HG03025 (cell line): ENCODE measurements at regions not wholly inside any gene's neighbourhood (a gene's known extent, or its start where the extent isn't known, plus 50 kb on each side); places are given as distances from the start of the nearest gene placed in this dataset.

ENCODE experiments used
- ATAC-seq: cut with Tn5 transposase; IDR thresholded peaks from one replicate; pipeline ENCODE4 v1.9.1; 2021; ENCODE audit warnings: mild to moderate bottlenecking, moderate library complexity; ENCODE audit not compliant: unreplicated experiment, low FRiP score

DNA sequence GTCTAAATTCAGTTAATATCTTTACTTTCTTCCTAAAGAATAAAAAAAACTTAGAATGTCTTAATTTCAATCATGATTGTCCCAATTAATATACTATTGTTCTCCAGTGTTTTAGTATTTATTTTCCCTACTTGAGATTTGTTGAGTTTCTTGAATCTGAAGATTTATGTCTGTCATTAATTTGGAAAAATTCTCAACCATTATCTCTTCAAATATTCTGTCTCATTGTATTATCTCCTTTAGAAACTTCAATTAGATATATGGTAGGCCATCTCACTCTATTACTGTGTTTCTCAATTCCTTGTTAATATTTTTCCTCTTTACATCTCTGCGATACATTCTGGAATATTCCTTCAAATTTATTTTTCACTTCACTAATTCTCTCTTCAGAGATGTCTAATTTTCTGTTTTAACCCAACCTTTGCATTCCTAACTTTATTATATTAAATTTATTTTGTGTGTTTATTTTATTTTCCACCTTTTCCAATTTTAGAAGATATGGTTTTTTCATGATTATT, 268.6 kb downstream of the QKI start:
- ATAC-seq: no peak

DNA sequence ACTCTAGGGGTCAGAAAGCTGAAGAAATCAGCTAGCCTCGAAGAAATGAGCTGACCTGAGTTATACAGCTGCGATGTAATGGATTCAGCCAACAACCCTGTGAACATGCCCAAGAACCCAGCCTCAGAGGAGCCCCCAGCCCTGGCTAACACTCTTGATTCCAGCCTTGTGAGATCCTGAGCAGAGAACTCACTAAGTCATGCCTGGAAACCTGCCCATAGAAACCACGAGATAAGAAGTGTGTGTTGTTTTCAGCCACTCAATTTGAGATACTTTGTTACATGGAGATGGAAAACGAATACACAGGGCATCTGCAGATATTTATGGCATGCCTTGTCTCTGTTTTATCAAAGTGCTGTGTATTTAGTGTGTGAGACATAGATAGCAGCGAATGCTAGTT, 265.2 kb downstream of the QKI start:
- no peak for ATAC-seq

DNA sequence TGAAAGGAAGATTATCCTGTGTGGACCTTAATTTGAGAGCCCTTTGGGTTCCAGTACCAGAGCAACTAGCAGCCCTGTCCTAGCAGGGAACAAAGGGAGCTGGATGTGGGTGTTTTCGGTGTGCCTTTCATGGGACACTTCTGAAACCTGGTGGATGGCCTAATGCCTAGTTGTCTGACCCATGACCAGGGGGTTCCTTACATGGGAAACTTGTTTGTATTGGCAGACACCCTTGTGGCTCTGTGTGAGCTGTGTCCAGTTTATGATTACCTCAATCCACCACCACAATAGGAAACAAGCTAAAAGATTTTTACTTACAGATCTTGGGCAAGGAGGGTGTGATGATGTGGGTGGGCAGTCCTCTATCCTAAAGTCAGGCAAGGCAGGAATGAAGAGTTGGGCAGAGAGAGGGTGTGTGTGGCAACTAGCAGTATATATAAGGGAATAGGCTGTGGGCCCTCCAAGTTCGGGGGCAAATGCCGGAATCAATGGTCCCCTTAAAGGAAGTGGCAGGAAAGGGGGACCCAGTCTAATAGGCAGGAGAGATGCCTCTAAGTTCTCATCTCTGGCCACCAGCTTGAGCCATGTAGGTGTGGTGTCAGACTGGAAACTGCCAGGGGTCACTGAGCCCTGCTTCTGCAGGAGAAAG, 264.6 kb downstream of the QKI start:
- no peak for ATAC-seq

DNA sequence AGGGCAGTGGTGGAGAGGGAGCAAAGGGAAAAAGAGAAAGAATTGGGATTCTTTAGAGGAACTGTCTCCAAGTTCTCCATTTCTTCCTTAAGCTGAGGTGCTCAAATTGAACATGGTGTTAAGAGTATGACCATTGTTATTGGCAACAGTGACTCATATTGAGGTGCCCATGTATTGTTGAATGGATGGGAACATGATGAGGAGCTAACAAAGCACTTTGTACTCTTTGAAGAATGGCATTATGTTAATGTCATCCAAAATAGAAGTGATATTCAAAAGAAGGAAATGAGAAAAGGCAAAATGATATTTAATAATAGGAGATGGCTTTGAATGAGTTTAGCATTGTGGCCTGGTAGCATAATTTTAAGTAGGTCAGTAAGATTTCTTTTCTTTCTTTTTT, 261.1 kb downstream of the QKI start:
- no peak for ATAC-seq

DNA sequence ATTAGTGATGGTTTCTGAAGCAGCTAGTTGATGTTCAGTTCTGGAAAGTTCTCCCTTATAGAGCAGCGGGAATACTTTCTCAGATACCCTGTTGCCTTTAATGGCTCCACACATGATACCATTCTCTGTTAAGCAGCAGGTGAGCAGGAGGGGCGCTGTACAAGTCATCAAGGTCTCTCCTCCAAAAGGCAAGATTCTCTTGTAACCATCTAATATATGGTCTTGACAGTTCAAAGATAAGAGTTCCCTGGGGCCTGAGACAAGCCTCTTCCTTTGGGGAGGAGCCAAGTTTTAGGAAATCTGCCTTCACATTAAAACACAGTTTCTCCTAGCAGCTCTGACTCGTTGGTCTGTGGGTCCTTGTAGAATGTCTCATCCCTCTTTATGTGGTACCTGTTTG, 258.2 kb downstream of the QKI start:
- no peak for ATAC-seq

DNA sequence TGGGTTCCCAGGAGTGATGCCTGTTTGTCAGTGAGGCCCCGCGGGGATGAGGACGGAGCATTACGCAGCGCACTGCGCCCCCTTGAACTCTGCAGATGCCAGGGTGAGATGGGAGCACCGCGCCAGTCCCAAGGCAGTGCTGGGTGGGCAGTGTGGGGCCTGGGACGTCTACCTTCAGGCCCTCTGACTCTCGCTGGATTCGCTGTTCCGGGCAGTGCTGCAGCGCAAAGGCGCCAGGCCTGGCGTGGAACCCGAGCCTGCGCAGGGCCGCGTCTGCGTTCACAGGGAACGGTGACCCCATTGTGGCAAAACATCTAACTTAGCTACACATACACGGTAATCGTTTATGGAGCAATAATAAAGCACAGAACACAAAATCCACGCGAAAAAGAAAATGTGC, 257.3 kb downstream of the QKI start:
- ATAC-seq: no peak

DNA sequence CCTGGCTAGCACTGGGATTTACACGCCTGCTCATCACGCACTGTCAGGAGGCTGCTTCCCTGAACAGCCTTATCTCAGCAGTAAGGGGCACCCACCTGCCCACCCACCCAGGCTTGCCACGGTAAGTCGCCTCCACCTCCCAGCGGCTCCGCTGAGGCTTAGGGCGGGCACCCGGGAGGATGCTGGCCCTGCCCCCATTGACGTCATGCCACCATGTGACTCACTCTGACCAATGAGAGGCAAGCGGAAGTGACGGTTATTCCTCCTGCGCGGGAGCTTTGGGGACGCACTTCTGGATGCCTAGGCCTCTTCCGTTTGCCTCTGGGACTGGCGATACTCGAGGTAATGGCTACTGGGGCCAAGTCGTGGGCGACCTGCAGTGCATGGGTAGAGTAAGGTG, 256.8 kb downstream of the QKI start:
- no peak for ATAC-seq

DNA sequence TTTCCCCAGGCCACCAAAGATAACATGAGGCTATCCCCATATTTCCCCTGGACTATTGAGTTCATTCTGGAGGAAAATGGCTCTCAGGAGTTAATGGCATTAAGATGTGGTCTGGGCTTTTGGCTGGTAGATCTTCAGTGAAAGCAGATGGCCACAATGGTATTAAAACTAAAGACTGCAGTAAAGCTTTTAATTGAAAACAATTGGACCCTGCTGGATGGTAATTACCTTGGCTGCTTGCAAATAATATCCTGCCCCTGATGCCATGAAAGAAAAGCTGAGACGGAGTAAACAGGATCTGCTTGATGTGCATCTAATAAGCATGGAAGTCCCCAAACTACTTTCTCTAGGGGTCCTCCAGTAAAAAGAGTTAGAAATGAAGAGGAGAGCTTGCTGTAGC, 255.8 kb downstream of the QKI start:
- no peak for ATAC-seq

DNA sequence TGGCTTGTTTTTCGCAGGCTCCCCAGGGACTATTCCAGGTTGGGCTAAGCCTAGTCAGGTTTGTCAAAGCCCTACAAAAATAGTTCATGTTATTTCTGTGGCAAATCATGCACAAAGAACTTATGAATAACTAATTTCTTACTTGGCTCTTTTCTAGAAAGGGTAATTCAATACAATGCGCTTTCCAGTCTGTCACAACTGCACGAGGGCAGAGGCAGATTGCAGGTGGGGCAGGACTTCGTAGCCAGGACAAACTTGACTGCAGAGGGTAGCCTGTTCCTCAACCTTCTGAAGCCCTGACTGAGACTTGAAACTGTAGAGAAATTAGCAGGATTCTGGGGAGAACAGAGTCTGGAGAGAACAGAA, 253.5 kb downstream of the QKI start:
- ATAC-seq: peak; percentile 65

DNA sequence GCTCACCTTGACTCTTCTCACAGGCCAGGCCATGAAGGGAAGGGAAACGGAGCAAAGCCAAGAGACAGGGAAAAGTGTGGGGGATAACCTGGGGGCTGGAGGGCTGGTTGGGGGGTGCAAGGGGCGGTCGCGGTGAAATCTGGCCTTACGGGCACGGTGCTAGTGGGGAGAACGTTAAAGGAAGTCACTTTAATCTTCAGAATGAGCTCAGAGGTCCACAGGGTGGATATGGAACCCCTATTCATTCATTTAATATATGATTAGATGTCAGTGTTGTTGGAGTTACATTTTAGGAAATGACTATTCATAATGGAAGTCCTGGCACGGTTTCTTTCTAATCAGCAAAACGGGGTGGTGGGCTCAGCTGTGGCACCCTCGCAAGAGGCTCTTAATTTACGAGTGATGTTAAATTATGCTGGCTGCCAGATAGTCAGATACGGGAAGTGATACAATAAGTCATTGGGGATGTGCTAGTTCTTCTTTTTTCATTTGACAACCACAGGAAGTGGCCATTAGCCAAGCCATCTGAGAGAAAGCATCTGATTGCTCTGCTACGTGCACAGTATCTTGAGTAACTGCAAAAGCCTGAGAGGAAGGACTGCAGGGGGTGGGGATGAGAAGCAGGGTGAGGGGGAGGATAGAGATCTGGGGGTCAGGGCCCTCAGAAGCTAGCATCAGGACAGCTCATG, 253.0 kb downstream of the QKI start:
- ATAC-seq: peak; percentile 96

DNA sequence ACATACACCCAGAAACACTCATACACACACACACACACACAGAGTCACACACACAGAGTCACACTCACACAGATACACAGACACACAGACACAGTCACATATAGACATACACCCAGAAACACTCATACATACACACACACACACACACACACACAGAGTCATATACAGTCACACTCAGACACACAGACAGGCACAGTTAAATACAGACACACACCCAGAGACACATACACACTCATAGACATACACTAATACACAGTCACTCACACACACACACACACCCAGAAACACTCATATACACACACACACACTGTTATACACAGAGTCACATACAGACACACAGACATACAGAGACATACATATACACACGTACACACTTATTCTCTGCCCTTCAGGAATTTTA, 250.9 kb downstream of the QKI start:
- no peak for ATAC-seq

DNA sequence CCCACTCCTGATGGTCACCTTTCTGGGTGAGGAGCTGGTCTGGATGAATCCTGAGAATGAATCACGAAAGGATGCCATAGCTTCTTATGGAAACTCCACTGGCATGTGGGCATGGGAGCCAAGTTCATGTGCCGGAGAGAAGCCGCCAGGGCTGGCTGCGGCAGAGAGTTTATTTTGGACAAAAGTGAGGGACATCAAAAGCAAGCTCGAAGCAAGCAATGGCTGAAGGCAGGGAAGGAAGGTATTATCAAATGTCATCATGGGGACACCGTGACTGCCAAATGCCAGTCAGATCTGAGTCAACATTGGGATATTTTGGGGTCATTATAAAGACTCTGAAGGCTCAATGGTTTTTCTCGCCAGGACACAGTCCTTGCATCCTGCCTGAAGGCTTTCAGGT, 249.1 kb downstream of the QKI start:
- ATAC-seq: no peak

DNA sequence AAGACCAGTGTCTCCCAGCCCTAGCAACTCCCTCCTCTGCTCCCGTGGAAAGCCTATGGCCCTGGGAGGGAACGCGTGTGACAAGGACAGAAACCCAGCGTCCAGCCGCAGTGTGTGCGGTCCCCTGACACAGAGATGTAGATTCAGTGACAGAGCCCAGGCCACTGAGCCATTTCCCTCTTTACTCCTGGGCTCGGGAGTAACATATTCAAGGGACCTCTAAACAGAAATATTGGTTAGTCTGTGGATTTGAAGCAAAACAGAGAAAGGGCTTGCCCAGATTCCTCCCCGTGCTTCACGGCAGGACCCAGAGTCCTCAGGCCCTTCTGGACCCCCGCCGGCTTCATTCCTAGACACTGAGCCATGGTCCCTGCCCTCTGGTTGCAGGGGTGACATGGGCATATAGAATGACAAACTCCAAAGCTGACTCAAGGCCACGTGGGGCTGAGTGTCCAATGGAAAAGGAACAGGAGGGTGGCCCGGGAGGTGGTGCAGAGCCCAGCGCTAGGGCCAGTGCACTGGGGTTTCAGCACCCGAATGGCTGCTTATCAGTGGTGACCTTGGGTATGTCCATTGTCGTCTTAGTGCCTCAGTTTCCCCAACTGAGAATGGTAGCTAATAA, 248.2 kb downstream of the QKI start:
- no peak for ATAC-seq

DNA sequence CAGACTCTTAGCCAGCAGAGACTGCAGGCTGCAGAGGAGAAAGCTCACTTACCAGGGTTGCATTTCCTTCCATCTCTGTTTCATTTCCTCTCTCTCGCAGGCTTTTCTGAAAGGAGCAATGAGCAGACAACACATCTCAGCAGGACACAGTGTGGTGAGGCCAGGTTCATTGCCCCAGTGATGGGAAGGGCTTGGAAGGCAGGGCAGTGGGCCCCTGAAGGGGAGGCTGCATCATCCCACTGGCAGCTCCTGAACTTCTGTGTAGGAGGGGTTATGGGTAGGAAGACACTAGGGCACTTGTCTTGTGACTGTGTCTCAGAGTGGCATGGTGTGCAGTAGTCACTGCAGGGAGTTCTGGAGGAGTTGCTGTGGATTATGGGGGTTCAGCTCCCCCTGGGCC, 246.8 kb downstream of the QKI start:
- peak; percentile 96 for ATAC-seq

DNA sequence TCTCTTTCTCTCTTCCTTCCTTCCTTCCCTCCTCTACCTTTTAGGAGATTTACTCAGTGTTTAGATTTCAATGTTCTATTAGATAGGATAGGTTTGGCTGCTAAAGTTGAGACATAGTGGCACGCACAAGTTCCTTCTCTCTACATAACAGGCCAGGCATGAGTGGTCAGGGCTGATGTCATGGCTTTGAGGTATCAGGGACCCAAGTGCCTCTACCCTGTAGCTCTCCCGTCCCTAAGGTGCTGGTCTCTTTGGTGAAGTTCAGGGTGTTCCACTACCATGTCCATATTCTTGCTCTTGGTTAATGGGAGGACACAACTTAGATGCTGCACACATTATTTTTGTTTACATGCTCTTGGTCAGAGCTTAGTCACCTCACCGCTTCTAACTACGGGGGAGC, 245.3 kb downstream of the QKI start:
- no peak for ATAC-seq

DNA sequence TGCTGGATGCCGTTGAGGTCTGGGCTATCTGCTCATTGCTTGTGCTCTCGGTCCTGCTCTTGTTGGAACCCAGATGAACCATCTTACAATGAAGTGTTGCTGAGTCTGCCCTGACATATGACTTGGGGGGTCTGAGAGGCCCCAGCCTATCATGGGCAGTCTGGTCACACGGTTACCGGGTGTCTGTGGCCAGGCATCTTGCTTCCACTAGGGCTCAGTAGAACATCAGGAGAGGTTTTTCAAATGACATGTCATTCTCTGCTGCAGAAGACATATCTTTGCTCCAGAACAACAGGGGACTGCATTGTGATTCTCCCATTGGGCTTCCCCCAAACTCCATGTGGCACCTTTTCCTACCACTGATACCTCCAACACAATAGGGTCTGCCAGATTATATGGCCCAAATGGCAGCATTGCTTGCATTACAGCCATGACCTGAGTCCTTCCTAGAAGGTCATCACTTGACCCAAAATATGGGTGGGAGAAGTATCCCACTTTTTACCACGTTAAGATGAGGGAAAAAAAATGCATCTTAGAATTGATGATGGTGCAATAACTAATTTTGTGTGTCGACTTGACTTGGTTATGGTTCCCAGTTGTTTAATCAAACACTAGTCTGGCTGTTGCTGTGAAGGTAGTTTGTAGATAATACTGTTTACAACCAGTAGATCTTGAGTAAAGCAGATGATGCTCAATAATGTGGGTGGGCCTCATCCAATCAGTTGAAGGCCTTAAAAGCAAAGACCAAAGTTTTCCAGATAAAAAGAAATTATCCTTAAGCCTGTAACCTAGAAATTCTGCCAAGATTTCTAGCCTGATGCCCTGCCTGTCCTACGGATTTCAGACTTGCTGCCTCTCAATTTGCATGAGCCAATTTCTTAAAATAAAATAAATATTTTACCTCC, 241.0 kb downstream of the QKI start:
- no peak for ATAC-seq

DNA sequence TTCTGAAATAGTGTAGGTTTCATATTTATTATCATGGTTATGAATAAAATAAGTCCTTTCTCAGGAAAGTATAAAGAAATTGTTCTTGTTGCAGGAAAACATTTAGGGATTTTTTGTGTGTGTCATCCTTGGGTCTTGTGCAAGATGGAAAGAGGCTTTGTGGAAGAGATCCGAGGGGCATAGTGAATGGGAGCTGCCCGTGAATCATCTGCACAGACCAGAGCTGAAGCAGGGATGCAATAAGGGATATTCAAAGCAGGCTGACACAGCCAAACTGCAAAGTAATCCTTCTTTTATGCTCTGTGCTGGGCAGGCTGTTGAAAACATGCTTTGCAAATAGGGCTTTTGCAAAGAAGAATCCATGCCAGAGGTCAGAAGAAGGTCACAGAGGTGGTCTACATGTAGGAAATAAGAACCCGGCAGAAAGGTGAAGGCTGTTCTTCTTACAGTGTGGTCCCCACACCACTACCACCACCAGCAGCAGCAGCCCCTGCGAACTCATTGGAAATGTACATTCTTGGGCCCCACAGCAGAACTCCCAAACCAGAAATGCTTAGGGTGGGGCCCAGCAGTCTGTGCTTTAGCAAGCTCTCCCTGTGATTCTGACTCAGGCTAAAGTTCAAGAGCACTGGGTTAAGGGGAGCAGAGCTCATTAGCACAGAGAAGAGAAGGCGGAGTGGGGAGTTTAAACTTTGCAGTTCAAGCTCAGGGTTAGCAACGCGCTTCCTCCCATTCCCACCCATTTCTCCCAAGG, 237.6 kb downstream of the QKI start:
- ATAC-seq: no peak

DNA sequence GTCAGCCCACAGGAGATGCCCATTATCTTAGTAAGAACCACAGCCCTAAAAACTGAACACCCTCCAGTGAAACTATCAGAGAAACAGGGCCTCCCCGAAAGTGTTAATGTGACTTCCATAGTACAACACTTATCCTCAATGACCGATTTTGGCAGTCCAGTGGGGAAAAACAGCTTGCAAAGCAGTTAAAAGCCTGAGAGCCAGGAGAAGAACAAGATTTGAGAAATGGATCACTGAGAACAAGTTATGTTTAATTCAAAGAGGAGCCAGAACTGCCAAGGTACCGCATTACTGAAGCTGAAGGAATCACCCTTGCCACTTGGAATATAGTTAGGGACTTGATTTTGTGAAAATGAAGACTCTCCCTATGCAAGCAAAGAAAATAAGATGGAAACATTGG, 236.9 kb downstream of the QKI start:
- no peak for ATAC-seq

DNA sequence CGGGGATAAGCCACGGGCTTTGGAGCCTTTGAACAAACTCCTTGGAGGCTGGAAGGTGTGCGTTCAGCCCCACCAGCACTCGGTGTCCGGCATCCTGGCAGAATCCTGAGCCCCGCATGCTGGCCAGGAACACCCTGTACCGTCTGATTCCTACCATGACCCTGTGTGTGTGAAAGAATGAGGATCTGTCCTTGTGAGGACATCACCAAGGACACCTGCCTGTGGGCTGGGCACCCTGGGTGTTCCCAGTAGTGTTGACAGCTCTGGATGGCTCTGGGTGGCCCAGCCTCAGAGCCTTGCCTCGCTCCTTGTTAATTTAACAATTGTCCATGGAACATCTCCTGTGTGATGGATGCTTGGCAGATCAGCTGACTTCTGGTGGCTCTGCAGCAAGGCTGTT, 234.3 kb downstream of the QKI start:
- ATAC-seq: no peak

DNA sequence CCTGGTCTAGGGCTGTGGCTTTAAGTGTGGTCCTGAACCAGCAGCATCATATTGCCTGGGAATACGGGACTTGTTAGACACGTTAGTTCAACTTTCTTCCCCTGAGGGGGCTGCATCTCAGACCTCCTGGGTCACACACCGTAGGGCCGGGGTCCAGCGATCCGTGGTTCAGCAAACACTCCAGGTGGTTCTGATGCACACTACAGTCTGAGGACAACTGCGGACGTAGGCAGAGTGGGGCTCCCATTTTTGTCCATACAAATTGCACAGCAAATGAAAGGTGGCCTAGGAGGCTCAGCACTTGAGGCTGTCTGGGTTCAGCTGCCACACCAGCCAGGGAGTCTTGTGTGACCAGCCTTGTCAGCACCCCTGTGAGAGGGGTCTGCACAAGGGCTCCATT, 233.1 kb downstream of the QKI start:
- no peak for ATAC-seq
